ENCODE measurements at regions not wholly inside any gene's neighbourhood (a gene's known extent, or its start where the extent isn't known, plus 50 kb on each side); places are given as distances from the start of the nearest gene placed in this dataset.
"Not testable (repeated sequence)": the region's sequence is repeated elsewhere in the genome, so short reads cannot be mapped to it uniquely, and the experiment has no call there.

DNA sequence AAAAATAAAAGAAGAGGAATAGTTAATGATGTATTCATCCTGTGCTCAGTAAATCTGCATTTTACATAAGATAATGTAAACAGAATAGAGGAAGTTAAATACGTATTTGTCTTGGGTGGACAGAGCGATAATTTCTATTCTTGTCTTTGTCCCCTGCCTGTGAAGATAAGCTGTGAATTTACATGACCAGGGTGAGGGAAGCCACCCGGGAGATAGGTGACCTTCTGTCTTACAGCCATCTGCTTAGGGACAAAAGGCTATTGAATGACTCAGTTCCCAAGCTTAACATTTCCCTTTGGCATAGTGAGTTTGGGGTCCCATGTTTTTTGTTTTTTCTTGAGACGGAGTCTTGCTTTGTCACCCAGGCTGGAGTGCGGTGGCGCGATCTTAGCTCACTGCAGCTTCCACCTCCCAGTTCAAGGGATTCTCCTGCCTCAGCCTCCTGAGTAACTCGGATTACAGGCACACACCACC, 88.7 kb upstream of the KCTD7 start:
- H3K27ac ChIP-seq = no peak overlapping the region
- H3K27me3 ChIP-seq = no peaks in the 10 kb centered on the region
- TF ChIP-seq, protein P1, sequence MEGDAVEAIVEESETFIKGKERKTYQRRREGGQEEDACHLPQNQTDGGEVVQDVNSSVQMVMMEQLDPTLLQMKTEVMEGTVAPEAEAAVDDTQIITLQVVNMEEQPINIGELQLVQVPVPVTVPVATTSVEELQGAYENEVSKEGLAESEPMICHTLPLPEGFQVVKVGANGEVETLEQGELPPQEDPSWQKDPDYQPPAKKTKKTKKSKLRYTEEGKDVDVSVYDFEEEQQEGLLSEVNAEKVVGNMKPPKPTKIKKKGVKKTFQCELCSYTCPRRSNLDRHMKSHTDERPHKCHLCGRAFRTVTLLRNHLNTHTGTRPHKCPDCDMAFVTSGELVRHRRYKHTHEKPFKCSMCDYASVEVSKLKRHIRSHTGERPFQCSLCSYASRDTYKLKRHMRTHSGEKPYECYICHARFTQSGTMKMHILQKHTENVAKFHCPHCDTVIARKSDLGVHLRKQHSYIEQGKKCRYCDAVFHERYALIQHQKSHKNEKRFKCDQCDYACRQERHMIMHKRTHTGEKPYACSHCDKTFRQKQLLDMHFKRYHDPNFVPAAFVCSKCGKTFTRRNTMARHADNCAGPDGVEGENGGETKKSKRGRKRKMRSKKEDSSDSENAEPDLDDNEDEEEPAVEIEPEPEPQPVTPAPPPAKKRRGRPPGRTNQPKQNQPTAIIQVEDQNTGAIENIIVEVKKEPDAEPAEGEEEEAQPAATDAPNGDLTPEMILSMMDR (IDR thresholded peaks at IDR 0.05) = no peak
- no peaks in the 10 kb centered on the region for H3K9me3 ChIP-seq
- intact Hi-C loops (cut with DNase I) = no loop called here
- H3K4me3 ChIP-seq = no peak overlapping the region
- DNase-seq (no peak), ATAC-seq (no peak)
- H3K4me1 ChIP-seq = no peaks in the 10 kb centered on the region
- H3K36me3 ChIP-seq = peaks cover 0 to 40% of the 10 kb centered on the region in 2 donors

DNA sequence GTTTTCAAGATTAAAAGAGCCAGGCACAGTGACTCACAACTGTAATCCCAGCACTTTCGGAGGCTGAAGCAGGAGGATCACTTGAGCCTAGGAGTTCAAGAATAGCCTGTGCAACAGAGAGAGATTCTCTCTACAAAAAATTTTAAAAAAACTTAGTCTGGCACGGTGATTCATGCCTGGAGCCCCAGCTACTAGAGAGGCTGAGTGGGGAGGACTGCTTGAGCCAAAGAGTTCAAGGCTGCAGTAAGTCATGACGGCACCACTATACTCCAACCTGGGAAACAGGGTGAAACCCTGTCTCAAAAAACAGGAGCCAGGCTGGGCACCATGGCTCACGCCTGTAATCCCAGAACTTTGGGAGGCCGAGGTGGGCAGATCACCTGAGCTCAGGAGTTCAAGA, 86.6 kb upstream of the KCTD7 start:
- Histone ChIP-seq H3K4me3 (no peak overlapping the region), H3K9me3 (no peaks in the 10 kb centered on the region), H3K36me3 (peaks cover 0 to 60% of the 10 kb centered on the region in 2 donors), H3K4me1 (no peaks in the 10 kb centered on the region), H3K27me3 (no peaks in the 10 kb centered on the region), H3K27ac (no peak overlapping the region)
- TF ChIP-seq, protein P1 (IDR thresholded peaks at IDR 0.05) = no peak
- DNase-seq (peak in 1 of 4 donors; percentile 31), ATAC-seq (no peak)
- intact Hi-C loops (cut with DNase I) = no loop called here

GRCh38 chr7:66542528-66543269, 86.0 kb upstream of the KCTD7 start:
- Histone ChIP-seq H3K27me3 (no peaks in the 10 kb centered on the region), H3K4me1 (no peaks in the 10 kb centered on the region), H3K36me3 (peaks cover 0 to 66% of the 10 kb centered on the region in 2 donors), H3K4me3 (no peak overlapping the region), H3K9me3 (no peaks in the 10 kb centered on the region), H3K27ac (no peak overlapping the region)
- intact Hi-C loops (cut with DNase I) = no loop called here
- ATAC-seq = peak; percentile 34
- DNase-seq = peak in 1 of 4 donors; percentile 58
- TF ChIP-seq, protein P1 (IDR thresholded peaks at IDR 0.05) = no peak

DNA sequence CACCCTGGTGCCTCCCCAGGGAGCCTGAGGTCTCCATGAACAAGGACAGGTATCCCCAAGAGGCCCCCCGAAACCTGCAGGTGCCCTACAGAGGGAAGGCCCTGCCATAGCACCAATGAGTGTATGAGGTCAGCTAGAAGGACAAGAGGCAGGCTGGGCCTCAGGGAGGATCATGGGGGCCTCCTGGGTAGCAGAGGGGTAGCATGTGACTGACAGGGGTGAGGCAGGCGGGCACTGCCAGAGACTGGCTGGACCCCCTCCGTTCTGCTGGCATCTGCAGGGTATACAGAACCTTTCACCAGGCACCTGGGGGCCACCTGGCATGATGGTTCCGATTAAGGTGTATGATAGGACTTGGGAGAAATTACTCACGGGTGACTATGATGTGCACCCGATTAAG, 79.2 kb upstream of the KCTD7 start:
- no peak overlapping the region for H3K27ac ChIP-seq
- H3K4me3 ChIP-seq = no peak overlapping the region
- TF ChIP-seq, protein P1 (IDR thresholded peaks at IDR 0.05) = no peak
- no peaks in the 10 kb centered on the region for H3K9me3 ChIP-seq
- H3K27me3 ChIP-seq = no peaks in the 10 kb centered on the region
- no peaks in the 10 kb centered on the region for H3K4me1 ChIP-seq
- intact Hi-C loops (cut with DNase I) = no loop called here
- DNase-seq (no peak), ATAC-seq (no peak)
- H3K36me3 ChIP-seq = peaks cover 0 to 96% of the 10 kb centered on the region in 2 donors

DNA sequence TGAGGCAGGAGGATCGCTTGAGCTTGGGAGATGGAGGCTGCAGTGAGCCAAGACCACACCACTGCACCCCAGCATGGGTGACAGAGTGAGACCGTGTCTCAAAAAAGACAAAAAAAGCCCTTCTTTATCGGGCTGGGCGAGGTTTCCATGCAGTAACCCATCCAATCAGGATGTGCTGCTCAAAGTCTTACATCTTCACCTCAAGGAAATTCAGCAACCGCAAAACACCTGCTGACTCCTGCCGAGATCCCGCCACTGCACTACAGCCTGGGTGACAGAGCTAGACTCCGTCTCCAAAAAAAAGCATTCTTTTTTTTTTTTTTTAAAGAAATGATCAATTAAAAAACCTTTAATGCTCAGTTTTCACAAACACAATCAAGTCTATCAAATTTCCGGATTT, 75.7 kb upstream of the KCTD7 start:
- Histone ChIP-seq H3K27me3 (no peaks in the 10 kb centered on the region), H3K9me3 (no peaks in the 10 kb centered on the region), H3K36me3 (peaks cover 0 to 84% of the 10 kb centered on the region in 2 donors), H3K4me1 (no peaks in the 10 kb centered on the region), H3K4me3 (no peak overlapping the region), H3K27ac (no peak overlapping the region)
- intact Hi-C loops (cut with DNase I) = no loop called here
- DNase-seq (no peak), ATAC-seq (no peak)
- TF ChIP-seq, protein P1 (IDR thresholded peaks at IDR 0.05) = no peak

DNA sequence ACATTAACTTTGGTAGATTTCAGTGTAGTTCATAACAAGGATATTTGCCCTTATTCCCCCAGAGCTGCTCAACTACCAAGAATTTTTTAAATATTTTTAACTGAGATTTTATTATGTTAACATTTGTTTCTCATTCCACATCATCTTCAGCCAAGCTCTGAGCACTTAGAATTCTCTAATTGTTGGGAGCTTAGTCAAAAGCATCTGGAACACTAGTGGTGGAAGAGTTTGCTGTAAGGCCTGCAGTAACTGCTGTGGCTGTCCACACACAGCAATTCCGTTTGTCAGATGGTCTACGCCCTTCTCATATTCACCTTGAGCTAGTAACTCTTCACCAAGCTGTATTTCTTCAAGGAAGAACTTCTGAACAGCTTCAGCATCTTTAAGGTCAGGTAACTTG, 75.0 kb upstream of the KCTD7 start:
- peaks cover 0 to 85% of the 10 kb centered on the region in 2 donors for H3K36me3 ChIP-seq
- intact Hi-C loops (cut with DNase I) = not testable (repeated sequence)

DNA sequence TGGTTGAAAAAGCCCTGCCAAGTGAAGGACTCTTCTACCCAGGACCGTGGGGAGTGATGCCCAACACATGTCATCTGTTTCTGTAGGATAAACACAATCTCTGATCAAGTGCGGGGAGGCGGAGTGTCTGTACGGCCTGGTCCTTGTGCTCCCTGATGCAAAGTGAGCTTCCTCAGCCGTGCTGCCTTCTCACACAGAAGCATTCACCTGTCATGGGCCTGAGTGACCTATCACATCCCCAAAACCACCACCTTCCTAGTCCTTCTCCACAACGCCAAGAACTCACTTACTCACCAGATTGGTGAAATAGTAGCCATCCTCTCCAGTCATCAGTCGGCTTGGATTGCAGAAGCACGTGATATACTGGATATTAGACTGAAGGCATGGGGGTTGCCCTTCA, 74.4 kb upstream of the KCTD7 start:
- peaks cover 0 to 85% of the 10 kb centered on the region in 2 donors for H3K36me3 ChIP-seq
- H3K4me1 ChIP-seq; H3K27me3 ChIP-seq; ATAC-seq; intact Hi-C loops (cut with DNase I); DNase-seq; H3K27ac ChIP-seq; H3K4me3 ChIP-seq; H3K9me3 ChIP-seq: not testable (repeated sequence)

More for the DNA sequence above, 75.0 kb upstream of the KCTD7 start:
- not testable (repeated sequence) for H3K9me3 ChIP-seq, H3K4me1 ChIP-seq, DNase-seq, H3K27ac ChIP-seq, H3K27me3 ChIP-seq, H3K4me3 ChIP-seq, ATAC-seq

GRCh38 chr7:66554842-66555430, 73.7 kb upstream of the KCTD7 start:
- DNase-seq; H3K9me3 ChIP-seq; H3K4me1 ChIP-seq; ATAC-seq; H3K27ac ChIP-seq; H3K27me3 ChIP-seq; intact Hi-C loops (cut with DNase I); H3K4me3 ChIP-seq: not testable (repeated sequence)
- peaks cover 0 to 85% of the 10 kb centered on the region in 2 donors for H3K36me3 ChIP-seq

Measured in left lung (tissue), 4 donors.